Muscle of leg (tissue), 3 donors: ENCODE measurements at regions not wholly inside any gene's neighbourhood (a gene's known extent, or its start where the extent isn't known, plus 50 kb on each side); places are given as distances from the start of the nearest gene placed in this dataset.
"Not testable (repeated sequence)": the region's sequence is repeated elsewhere in the genome, so short reads cannot be mapped to it uniquely, and the experiment has no call there.

ENCODE experiments used
- DNase-seq: peaks from one replicate; pipeline ENCODE4 v3.0.0; 2013
- H3K27ac ChIP-seq: one replicate; pipeline ENCODE4 v1.5.1; 2013; ENCODE audit warnings: mild to moderate bottlenecking, low read length, control low read depth
- H3K27me3 ChIP-seq: one replicate; pipeline ENCODE4 v1.6.1; 2013; ENCODE audit warnings: low read length; ENCODE audit not compliant: control insufficient read depth, insufficient read depth
- H3K36me3 ChIP-seq: one replicate; pipeline ENCODE4 v1.6.1; 2013; ENCODE audit warnings: low read length; ENCODE audit not compliant: control insufficient read depth, insufficient read depth
- H3K4me1 ChIP-seq: one replicate; pipeline ENCODE4 v1.6.1; 2013; ENCODE audit warnings: low read length; ENCODE audit not compliant: control insufficient read depth, insufficient read depth
- H3K4me3 ChIP-seq: one replicate; pipeline ENCODE4 v1.5.1; 2013; ENCODE audit warnings: low read length, control low read depth
- H3K9me3 ChIP-seq: replicated peaks from 2 replicates; pipeline ENCODE4 v1.6.1; 2013; ENCODE audit warnings: low read depth, low read length; ENCODE audit not compliant: control insufficient read depth
- WGBS: methylation state at CpG from one replicate; pipeline ENCODE4 v1.1.5; 2013; ENCODE audit warnings: missing lambda C conversion rate; ENCODE audit not compliant: insufficient coverage; 5-methylcytosine and 5-hydroxymethylcytosine counted together

DNA sequence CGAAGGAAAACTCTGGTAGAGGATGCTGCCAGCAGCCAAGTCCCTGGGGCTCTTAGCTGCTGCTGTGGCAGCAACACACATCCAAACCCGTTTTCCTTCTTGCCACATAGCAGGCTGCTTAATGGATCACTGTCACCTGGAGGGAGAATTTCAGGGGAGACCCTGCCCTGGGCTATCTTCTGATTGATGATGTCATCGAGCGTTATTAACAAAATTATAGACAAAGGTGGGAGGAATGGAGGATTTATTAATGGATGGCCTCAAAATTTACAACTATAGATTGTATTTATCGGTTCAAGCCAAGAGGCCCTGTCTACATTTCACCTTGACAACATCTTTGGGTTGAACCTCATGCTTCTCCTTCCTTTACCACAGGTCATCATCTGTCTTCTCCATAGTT, 120.8 kb upstream of the PZP start:
- Histone ChIP-seq H3K27ac (no peak overlapping the region), H3K4me3 (no peak overlapping the region), H3K36me3 (no peaks in the 10 kb centered on the region), H3K27me3 (no peaks in the 10 kb centered on the region), H3K4me1 (peaks cover 3% of the 10 kb centered on the region), H3K9me3 (no peaks in the 10 kb centered on the region)
- WGBS = 57% methylated on average over 1 of the region's 5 CpGs
- DNase-seq = no peak

- no peaks in the 10 kb centered on the region for H3K9me3 ChIP-seq
- no peak overlapping the region for H3K27ac ChIP-seq
Measured at GRCh38 chr12:9328065-9328464, 119.9 kb upstream of the PZP start.

DNA sequence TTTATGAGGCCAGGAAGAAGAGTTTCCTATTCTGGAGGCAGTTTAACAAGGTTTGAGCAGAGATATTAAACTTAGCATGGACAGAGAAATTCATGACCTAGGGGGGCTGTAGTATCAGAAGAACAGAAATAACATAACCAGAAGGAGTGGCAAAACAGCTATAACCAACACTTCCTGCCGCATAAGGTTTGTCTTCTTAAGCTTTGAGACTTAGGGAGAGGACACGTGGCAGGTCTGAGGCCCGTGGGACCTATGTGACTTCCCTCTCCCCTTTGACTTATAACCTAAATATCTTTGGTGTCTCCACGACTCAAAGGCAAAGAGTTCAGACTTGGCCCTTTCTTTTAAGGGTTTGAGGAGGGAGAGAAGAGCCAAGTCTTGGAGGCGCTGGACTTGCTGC, 119.1 kb upstream of the PZP start:
- Histone ChIP-seq H3K4me3 (no peak overlapping the region), H3K27ac (no peak overlapping the region), H3K4me1 (peaks cover 3% of the 10 kb centered on the region), H3K9me3 (no peaks in the 10 kb centered on the region), H3K36me3 (no peaks in the 10 kb centered on the region), H3K27me3 (no peaks in the 10 kb centered on the region)
- no peak for DNase-seq
- 66% methylated on average over 2 of the region's 5 CpGs for WGBS

More at GRCh38 chr12:9328065-9328464, 119.9 kb upstream of the PZP start:
- H3K4me3 ChIP-seq = no peak overlapping the region
- H3K36me3 ChIP-seq = no peaks in the 10 kb centered on the region
- no peaks in the 10 kb centered on the region for H3K27me3 ChIP-seq
- DNase-seq = no peak
- WGBS = no CpG with 5 or more reads among the region's 2 CpGs
- H3K4me1 ChIP-seq = peaks cover 3% of the 10 kb centered on the region

DNA sequence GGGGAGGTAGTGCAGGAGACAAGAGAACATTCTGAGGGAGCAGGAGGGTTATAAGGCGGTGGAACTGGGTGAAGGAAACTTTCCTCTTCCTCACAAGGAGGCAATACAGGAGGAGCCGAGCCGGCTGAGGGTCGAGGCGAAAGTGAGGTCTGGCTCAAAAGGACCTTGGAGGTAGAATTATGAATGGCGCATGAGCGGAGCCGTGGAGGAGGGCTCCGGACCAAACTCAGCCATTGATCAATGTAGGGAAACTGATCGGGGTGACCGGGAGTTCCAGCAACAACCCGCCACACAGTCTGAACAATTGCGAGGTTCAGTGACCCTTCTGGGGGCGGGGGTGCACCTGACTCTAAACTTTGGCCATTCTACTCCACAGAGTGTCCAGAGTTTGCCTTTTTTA, 118.7 kb upstream of the PZP start:
- WGBS = 92% methylated on average over 11 of the region's 14 CpGs
- not testable (repeated sequence) for H3K9me3 ChIP-seq, H3K4me3 ChIP-seq, DNase-seq, H3K36me3 ChIP-seq, H3K27ac ChIP-seq, H3K27me3 ChIP-seq, H3K4me1 ChIP-seq

- Histone ChIP-seq H3K27ac (no peak overlapping the region), H3K4me3 (no peak overlapping the region), H3K27me3 (no peaks in the 10 kb centered on the region), H3K4me1 (no peaks in the 10 kb centered on the region), H3K36me3 (no peaks in the 10 kb centered on the region), H3K9me3 (no peaks in the 10 kb centered on the region)
- 48% methylated on average over 9 of the region's 12 CpGs for WGBS
- DNase-seq = no peak
Measured at GRCh38 chr12:9326085-9326484, 117.9 kb upstream of the PZP start.

GRCh38 chr12:9325471-9325870, 117.3 kb upstream of the PZP start:
- H3K27ac ChIP-seq = no peak overlapping the region
- 51% methylated on average over 2 of the region's 10 CpGs for WGBS
- H3K4me3 ChIP-seq = no peak overlapping the region
- no peak for DNase-seq
- H3K27me3 ChIP-seq = no peaks in the 10 kb centered on the region
- no peaks in the 10 kb centered on the region for H3K36me3 ChIP-seq
- no peaks in the 10 kb centered on the region for H3K4me1 ChIP-seq
- H3K9me3 ChIP-seq = no peaks in the 10 kb centered on the region

- Histone ChIP-seq H3K36me3 (no peaks in the 10 kb centered on the region), H3K4me1 (no peaks in the 10 kb centered on the region), H3K27me3 (no peaks in the 10 kb centered on the region), H3K4me3 (no peak overlapping the region), H3K27ac (no peak overlapping the region), H3K9me3 (no peaks in the 10 kb centered on the region)
- 76% methylated on average over 6 of the region's 6 CpGs for WGBS
- DNase-seq = no peak
Measured at GRCh38 chr12:9324782-9325181, 116.6 kb upstream of the PZP start.

- no peaks in the 10 kb centered on the region for H3K36me3 ChIP-seq
- no peak for DNase-seq
- H3K9me3 ChIP-seq = no peaks in the 10 kb centered on the region
- no peak overlapping the region for H3K4me3 ChIP-seq
- no peaks in the 10 kb centered on the region for H3K4me1 ChIP-seq
- no peak overlapping the region for H3K27ac ChIP-seq
- no peaks in the 10 kb centered on the region for H3K27me3 ChIP-seq
- WGBS = 67% methylated on average over 5 of the region's 5 CpGs
Measured at GRCh38 chr12:9323144-9323681, 115.0 kb upstream of the PZP start.

- no CpG with 5 or more reads among the region's 3 CpGs for WGBS
- no peak for DNase-seq
- Histone ChIP-seq H3K4me1 (no peaks in the 10 kb centered on the region), H3K27me3 (no peaks in the 10 kb centered on the region), H3K4me3 (no peak overlapping the region), H3K27ac (no peak overlapping the region), H3K9me3 (no peaks in the 10 kb centered on the region), H3K36me3 (no peaks in the 10 kb centered on the region)
Measured at GRCh38 chr12:9319842-9320173, 111.6 kb upstream of the PZP start.

DNA sequence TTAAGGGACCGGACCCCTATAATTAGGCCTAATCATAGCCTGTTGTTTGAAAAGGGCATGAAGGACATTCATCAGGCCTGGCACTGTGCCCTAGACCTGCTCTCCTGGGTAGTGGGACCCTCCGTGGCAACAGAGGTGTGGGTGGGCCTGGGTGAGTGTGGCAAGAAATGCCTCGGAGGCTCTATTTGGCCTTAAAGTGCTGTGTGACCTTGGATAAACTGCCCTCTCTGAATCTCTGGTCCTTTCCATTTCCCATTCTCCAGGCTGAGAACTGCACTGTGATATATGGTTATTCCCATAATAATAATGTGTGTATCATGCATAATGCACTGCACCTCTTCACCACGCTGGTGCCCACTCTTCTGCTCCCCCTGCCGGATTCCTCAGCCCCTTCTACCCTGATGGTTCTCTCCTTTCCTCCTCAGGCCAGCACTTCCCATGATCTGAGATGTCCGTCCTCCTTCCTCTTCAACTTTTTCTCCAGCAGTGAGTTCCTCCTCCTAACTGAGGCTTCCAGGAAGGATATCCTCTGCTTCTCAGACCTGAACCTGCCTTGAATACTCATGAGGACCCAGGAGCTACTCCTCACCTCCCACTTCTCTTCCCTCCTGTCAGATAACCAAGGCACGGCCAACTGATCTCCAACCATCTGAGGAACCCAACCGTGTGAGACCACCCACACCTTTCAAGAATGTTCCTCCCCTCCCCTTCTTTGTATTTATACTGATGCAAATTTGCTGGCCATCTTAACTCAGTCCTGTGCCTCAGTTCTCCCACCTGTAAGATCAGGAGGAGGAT, 111.0 kb upstream of the PZP start:
- DNase-seq = no peak
- 58% methylated on average over 3 of the region's 8 CpGs for whole genome bisulfite sequencing
- no peak overlapping the region for H3K27ac ChIP-seq
- H3K27me3 ChIP-seq = no peaks in the 10 kb centered on the region
- H3K4me3 ChIP-seq = no peak overlapping the region
- H3K36me3 ChIP-seq = no peaks in the 10 kb centered on the region
- H3K9me3 ChIP-seq = no peaks in the 10 kb centered on the region
- no peaks in the 10 kb centered on the region for H3K4me1 ChIP-seq

GRCh38 chr12:9313479-9313878, 105.3 kb upstream of the PZP start:
- WGBS = 49% methylated on average over 3 of the region's 6 CpGs
- not testable (repeated sequence) for H3K4me3 ChIP-seq, H3K4me1 ChIP-seq, DNase-seq, H3K9me3 ChIP-seq, H3K27ac ChIP-seq, H3K27me3 ChIP-seq, H3K36me3 ChIP-seq
